Activated naive CD4-positive, alpha-beta T cell treated with anti-CD3 and anti-CD28 coated beads for 36 hours (primary cell): ENCODE measurements at regions not wholly inside any gene's neighbourhood (a gene's known extent, or its start where the extent isn't known, plus 50 kb on each side); places are given as distances from the start of the nearest gene placed in this dataset.
"Not testable (repeated sequence)": the region's sequence is repeated elsewhere in the genome, so short reads cannot be mapped to it uniquely, and the experiment has no call there.

Source experiments
- CTCF ChIA-PET: fragments of 350-600 bp; sonication (Branson Sonifier 250); formaldehyde crosslinking; loops from one replicate; lab custom pipeline; 2021; ENCODE audit warnings: antibody characterized with exemption; lab: Charles Lee
- DNase-seq: peaks from one replicate; pipeline ENCODE4 v3.0.0-alpha.2; 2020
- H3K27ac Mint-ChIP-seq: one replicate; pipeline ENCODE4 v1.8.0; 2021; ENCODE audit warnings: mild to moderate bottlenecking, mixed read lengths
- H3K27me3 Mint-ChIP-seq: one replicate; pipeline ENCODE4 v1.8.0; 2021; ENCODE audit warnings: low read depth, mixed read lengths
- H3K36me3 Mint-ChIP-seq: one replicate; pipeline ENCODE4 v1.8.0; 2021; ENCODE audit warnings: low read depth, mixed read lengths
- H3K4me1 Mint-ChIP-seq: one replicate; pipeline ENCODE4 v1.8.0; 2021; ENCODE audit warnings: low read depth, mixed read lengths
- H3K4me3 Mint-ChIP-seq: one replicate; pipeline ENCODE4 v1.8.0; 2021; ENCODE audit warnings: mild to moderate bottlenecking, moderate library complexity, mixed read lengths
- H3K9me3 Mint-ChIP-seq: one replicate; pipeline ENCODE4 v1.8.0; 2021; ENCODE audit warnings: mixed read lengths
- intact Hi-C: fragments of 100-400 bp; cut with micrococcal nuclease; formaldehyde crosslinking; loops from one replicate; pipeline ENCODE4 v1.15.1; 2023

GRCh38 chr14:106327702-106328353 lies 801.4 kb downstream of the TMEM121 start:
- H3K27me3 Mint-ChIP-seq, H3K27ac Mint-ChIP-seq, H3K4me1 Mint-ChIP-seq, H3K4me3 Mint-ChIP-seq, intact Hi-C loops, H3K9me3 Mint-ChIP-seq, DNase-seq, H3K36me3 Mint-ChIP-seq: not testable (repeated sequence)
- CTCF ChIA-PET: interaction anchor here (0.6 to 1.7 kb wide), 3 partner anchors 9 to 89 kb away, joined by 4 to 7 read pairs (median 4); no protein-coding TSS in a partner anchor

DNA sequence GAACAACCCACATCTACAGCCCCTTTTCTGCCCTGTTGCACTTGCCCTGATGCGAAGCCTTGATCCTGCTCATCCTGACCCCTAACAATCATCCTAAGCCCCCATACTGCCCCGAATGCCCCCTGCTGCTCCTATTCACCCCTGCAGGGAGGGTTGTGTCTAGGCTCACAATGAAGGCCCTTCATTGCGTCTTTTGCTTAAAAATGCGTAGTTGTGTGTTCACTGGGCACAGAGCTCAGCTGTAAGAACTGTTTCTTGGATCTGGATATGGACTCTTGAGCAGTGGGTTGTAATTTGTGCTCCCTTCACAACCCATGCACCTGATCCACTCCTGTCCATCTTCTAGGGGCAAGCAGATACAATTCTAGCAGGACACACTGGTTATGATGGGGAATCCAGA lies 802.9 kb downstream of the TMEM121 start:
- H3K4me3 Mint-ChIP-seq, DNase-seq, H3K27me3 Mint-ChIP-seq, H3K36me3 Mint-ChIP-seq, H3K4me1 Mint-ChIP-seq, intact Hi-C loops, H3K9me3 Mint-ChIP-seq, H3K27ac Mint-ChIP-seq, CTCF ChIA-PET: not testable (repeated sequence)

- CTCF ChIA-PET, H3K27ac Mint-ChIP-seq, H3K27me3 Mint-ChIP-seq, DNase-seq, H3K36me3 Mint-ChIP-seq, intact Hi-C loops, H3K4me1 Mint-ChIP-seq, H3K4me3 Mint-ChIP-seq, H3K9me3 Mint-ChIP-seq: not testable (repeated sequence)
Observed at GRCh38 chr14:106329987-106330774, 803.8 kb downstream of the TMEM121 start.

GRCh38 chr14:106334428-106335109 lies 808.2 kb downstream of the TMEM121 start:
- H3K4me1 Mint-ChIP-seq, CTCF ChIA-PET, H3K4me3 Mint-ChIP-seq, intact Hi-C loops, H3K36me3 Mint-ChIP-seq, H3K27me3 Mint-ChIP-seq, H3K9me3 Mint-ChIP-seq, H3K27ac Mint-ChIP-seq: not testable (repeated sequence)
- peak; percentile 84 for DNase-seq

- H3K4me3 Mint-ChIP-seq, H3K27ac Mint-ChIP-seq, intact Hi-C loops, H3K9me3 Mint-ChIP-seq, CTCF ChIA-PET, H3K36me3 Mint-ChIP-seq, H3K27me3 Mint-ChIP-seq, DNase-seq, H3K4me1 Mint-ChIP-seq: not testable (repeated sequence)
Observed at GRCh38 chr14:106335110-106335429, 808.7 kb downstream of the TMEM121 start.

DNA sequence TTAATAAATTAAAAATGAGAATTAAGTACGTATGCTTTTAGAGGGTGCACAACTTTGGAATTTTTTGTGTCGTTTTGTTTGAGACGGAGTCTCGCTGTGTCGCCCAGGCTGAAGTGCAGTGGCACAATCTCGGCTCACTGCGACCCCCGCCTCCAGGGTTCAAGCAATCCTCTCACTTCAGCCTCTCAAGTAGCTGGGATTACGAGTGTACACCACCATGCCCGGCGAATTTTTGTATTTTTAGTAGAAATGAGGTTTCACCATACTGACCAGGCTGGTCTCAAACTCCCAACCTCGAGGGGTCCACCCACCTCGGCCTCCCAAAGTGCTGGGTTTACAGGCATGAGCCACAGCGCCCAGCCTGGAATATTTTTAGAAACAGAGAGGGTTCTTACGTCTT lies 812.4 kb downstream of the TMEM121 start:
- H3K4me3 Mint-ChIP-seq, intact Hi-C loops, H3K36me3 Mint-ChIP-seq, DNase-seq, H3K9me3 Mint-ChIP-seq, H3K27me3 Mint-ChIP-seq, H3K27ac Mint-ChIP-seq, H3K4me1 Mint-ChIP-seq, CTCF ChIA-PET: not testable (repeated sequence)

DNA sequence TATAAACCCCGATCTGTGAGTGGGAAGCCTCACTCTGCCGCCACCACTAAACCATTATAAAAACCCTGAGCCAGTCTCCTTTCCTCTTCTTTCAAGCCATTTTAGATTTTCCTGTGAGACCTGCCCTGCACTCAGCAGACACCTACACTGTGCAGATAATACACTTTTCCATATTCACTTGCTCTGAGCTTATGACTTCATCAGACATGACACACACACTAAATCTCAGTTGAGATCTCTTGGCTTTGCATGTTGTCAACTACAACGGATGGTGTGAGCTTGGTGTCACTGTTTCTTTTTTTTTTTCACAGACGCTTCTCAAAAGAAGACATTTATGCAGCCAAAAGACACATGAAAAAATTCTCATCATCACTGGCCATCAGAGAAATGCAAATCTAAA lies 814.3 kb downstream of the TMEM121 start:
- H3K9me3 Mint-ChIP-seq, H3K27me3 Mint-ChIP-seq, H3K36me3 Mint-ChIP-seq, H3K27ac Mint-ChIP-seq, intact Hi-C loops, H3K4me3 Mint-ChIP-seq, DNase-seq, CTCF ChIA-PET, H3K4me1 Mint-ChIP-seq: not testable (repeated sequence)

GRCh38 chr14:106341161-106341560 lies 814.8 kb downstream of the TMEM121 start:
- H3K27ac Mint-ChIP-seq, H3K27me3 Mint-ChIP-seq, H3K4me1 Mint-ChIP-seq, DNase-seq, CTCF ChIA-PET, H3K36me3 Mint-ChIP-seq, H3K4me3 Mint-ChIP-seq, intact Hi-C loops, H3K9me3 Mint-ChIP-seq: not testable (repeated sequence)

DNA sequence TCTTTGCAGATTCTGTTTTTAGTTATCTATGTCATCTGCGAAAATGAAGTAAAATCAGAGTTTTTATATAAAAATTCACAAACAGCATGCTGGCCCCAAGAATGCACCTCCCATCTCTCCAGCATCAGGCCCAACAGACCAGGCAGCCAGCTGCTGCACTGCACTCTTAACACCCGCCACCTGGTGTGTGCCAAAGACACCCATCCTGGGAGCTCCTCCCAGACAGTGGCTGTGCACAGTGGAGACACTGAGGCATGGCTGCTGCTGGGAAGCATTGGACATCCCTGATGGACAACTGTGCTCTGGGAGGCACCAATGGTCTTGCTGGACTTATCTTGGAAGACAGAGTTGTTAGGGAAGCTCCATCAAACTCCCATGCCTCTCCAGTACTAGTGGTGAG lies 817.2 kb downstream of the TMEM121 start:
- Mint-ChIP-seq H3K27ac (no peak overlapping the region), H3K36me3 (no peaks in the 10 kb centered on the region), H3K4me1 (no peaks in the 10 kb centered on the region), H3K9me3 (no peaks in the 10 kb centered on the region), H3K27me3 (no peaks in the 10 kb centered on the region), H3K4me3 (no peak overlapping the region)
- intact Hi-C loops: no loop called here
- CTCF ChIA-PET: no interaction called here
- DNase-seq: no peak

GRCh38 chr14:106344065-106344614 lies 817.8 kb downstream of the TMEM121 start:
- H3K4me1 Mint-ChIP-seq, H3K36me3 Mint-ChIP-seq, H3K27me3 Mint-ChIP-seq, H3K9me3 Mint-ChIP-seq, DNase-seq, H3K27ac Mint-ChIP-seq, H3K4me3 Mint-ChIP-seq, intact Hi-C loops, CTCF ChIA-PET: not testable (repeated sequence)

GRCh38 chr14:106344791-106345479 lies 818.6 kb downstream of the TMEM121 start:
- H3K4me3 Mint-ChIP-seq, H3K27ac Mint-ChIP-seq, H3K9me3 Mint-ChIP-seq, H3K4me1 Mint-ChIP-seq, H3K27me3 Mint-ChIP-seq, DNase-seq, intact Hi-C loops, H3K36me3 Mint-ChIP-seq: not testable (repeated sequence)
- CTCF ChIA-PET: interaction anchor here (1.4 kb wide), 1 partner anchor 36 kb away, joined by 3 read pairs; no protein-coding TSS in a partner anchor

DNA sequence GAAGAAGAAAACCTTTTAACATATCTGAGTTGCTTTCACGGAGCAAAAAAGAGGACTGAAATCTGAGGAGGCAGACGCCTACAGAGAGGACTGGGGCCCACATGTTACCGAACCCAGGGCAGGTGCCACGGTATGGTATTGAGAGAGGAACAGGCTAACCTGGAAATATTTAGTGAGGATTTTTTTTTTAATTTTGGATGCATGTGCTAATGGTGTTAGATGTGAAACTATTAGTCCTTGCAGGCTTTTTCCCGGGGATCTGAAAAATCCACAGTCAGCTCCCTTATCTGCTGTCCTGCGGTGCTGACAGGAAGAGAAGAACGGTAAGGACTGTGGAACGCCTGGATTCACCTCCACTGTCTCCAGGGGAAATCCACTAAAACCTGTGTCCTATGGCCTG lies 819.7 kb downstream of the TMEM121 start:
- CTCF ChIA-PET: interaction anchor here (1.3 to 1.4 kb wide), 2 partner anchors 36 to 38 kb away, joined by 3 read pairs; no protein-coding TSS in a partner anchor
- H3K36me3 Mint-ChIP-seq: no peaks in the 10 kb centered on the region
- H3K9me3 Mint-ChIP-seq: no peaks in the 10 kb centered on the region
- H3K27me3 Mint-ChIP-seq: no peaks in the 10 kb centered on the region
- no peaks in the 10 kb centered on the region for H3K4me1 Mint-ChIP-seq
- no peak overlapping the region for H3K27ac Mint-ChIP-seq
- intact Hi-C loops: no loop called here
- no peak for DNase-seq
- no peak overlapping the region for H3K4me3 Mint-ChIP-seq
